KMS-11 (cell line): ENCODE measurements at regions not wholly inside any gene's neighbourhood (a gene's known extent, or its start where the extent isn't known, plus 50 kb on each side); places are given as distances from the start of the nearest gene placed in this dataset.

ENCODE experiments used
- H2AFZ ChIP-seq: fragments of 200-600 bp; sonication (generic); 2 replicates; pipeline ENCODE4 v1.6.1; 2016; ENCODE audit warnings: antibody characterized with exemption, mixed run types, low read depth
- H3K27ac ChIP-seq: fragments of 200-600 bp; sonication (generic); 2 replicates; pipeline ENCODE4 v1.6.1; 2016; ENCODE audit warnings: mild to moderate bottlenecking, mixed run types
- H3K27me3 ChIP-seq: fragments of 200-600 bp; sonication (generic); 2 replicates; pipeline ENCODE4 v1.6.1; 2017; ENCODE audit warnings: mild to moderate bottlenecking, low read depth, mixed run types, moderate library complexity; ENCODE audit not compliant: insufficient read depth
- H3K36me3 ChIP-seq: fragments of 200-600 bp; sonication (generic); 2 replicates; pipeline ENCODE4 v1.6.1; 2017; ENCODE audit warnings: mild to moderate bottlenecking, mixed run types; ENCODE audit not compliant: insufficient read depth
- H3K4me1 ChIP-seq: fragments of 200-600 bp; sonication (generic); 2 replicates; pipeline ENCODE4 v1.6.1; 2016; ENCODE audit warnings: mild to moderate bottlenecking, low read depth, mixed run types; ENCODE audit not compliant: poor library complexity, severe bottlenecking
- H3K4me2 ChIP-seq: fragments of 200-600 bp; sonication (generic); 2 replicates; pipeline ENCODE4 v1.7.0; 2016; ENCODE audit warnings: mild to moderate bottlenecking, mixed run types
- H3K4me3 ChIP-seq: fragments of 200-600 bp; sonication (generic); IDR thresholded peaks from 2 replicates; pipeline ENCODE4 v1.6.1; 2017; ENCODE audit warnings: low read depth, low read length, mixed read lengths; ENCODE audit not compliant: insufficient read depth
- H3K79me2 ChIP-seq: fragments of 200-600 bp; sonication (generic); 2 replicates; pipeline ENCODE4 v1.6.1; 2016; ENCODE audit warnings: low read depth, mixed run types; ENCODE audit not compliant: insufficient read depth
- H3K9ac ChIP-seq: fragments of 200-600 bp; sonication (generic); 2 replicates; pipeline ENCODE4 v1.6.1; 2016; ENCODE audit warnings: mild to moderate bottlenecking, mixed run types
- H4K20me1 ChIP-seq: fragments of 200-600 bp; sonication (generic); 2 replicates; pipeline ENCODE4 v1.6.1; 2016; ENCODE audit warnings: mild to moderate bottlenecking, mixed run types; ENCODE audit not compliant: insufficient read depth
- CTCF ChIP-seq: fragments of 200-600 bp; sonication (generic); conservative IDR thresholded peaks from 2 replicates; pipeline ENCODE4 v1.6.1; 2017; ENCODE audit warnings: low read depth, mild to moderate bottlenecking, antibody characterized with exemption, low read length, moderate library complexity, mixed read lengths

DNA sequence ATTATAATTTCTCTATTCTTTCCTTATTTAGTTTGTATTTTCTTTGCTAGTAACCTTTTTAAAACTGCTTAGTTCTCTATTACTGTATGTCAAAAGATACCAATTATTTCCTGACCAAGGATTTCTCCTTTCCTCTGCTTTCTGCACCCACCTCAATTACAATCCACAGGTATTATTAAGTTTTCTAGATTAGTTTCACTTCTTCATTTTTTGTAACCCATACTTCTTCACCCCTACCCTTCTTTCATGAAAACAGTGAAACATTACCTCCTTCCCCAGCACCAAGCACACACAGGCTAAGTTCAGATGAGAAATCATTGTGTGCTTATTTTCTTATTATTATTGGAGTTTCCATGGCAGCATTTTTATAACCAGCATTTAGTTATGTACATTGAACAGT, 318.5 kb upstream of the MDGA2 start:
- no peak overlapping the region for H3K27ac ChIP-seq
- no peaks in the 10 kb centered on the region for H3K36me3 ChIP-seq
- H4K20me1 ChIP-seq, result no peaks in the 10 kb centered on the region
- no peaks in the 10 kb centered on the region for H3K27me3 ChIP-seq
- TF ChIP-seq CTCF, result no peak
- H3K4me1 ChIP-seq, result no peaks in the 10 kb centered on the region
- no peak overlapping the region for H3K9ac ChIP-seq
- H2AFZ ChIP-seq, result no peak overlapping the region
- no peak overlapping the region for H3K4me2 ChIP-seq
- no peak overlapping the region for H3K4me3 ChIP-seq
- no peaks in the 10 kb centered on the region for H3K79me2 ChIP-seq

DNA sequence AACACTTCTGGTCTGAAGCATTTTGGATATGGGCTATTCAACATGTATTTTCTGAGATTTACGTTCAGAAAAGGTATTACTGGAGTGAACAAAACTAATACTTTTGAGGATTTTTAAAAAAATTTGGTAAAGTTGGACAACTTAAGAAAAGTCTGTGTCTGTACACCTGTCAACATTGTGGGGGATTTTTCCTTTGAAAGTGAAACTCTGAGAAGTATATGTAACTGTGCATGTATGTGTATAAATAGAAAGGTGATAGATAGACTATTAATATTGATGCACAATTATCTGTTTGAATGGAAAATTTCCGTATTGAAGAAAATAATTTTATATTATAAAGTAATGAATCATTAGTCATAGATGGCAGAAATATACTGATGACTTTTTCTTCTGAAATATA, 312.8 kb upstream of the MDGA2 start:
- no peak overlapping the region for H3K27ac ChIP-seq
- H3K4me3 ChIP-seq, result no peak overlapping the region
- H3K4me1 ChIP-seq, result no peaks in the 10 kb centered on the region
- H3K9ac ChIP-seq, result no peak overlapping the region
- no peaks in the 10 kb centered on the region for H4K20me1 ChIP-seq
- no peak for TF ChIP-seq CTCF
- H3K79me2 ChIP-seq, result no peaks in the 10 kb centered on the region
- H3K36me3 ChIP-seq, result no peaks in the 10 kb centered on the region
- no peak overlapping the region for H2AFZ ChIP-seq
- H3K27me3 ChIP-seq, result no peaks in the 10 kb centered on the region
- no peak overlapping the region for H3K4me2 ChIP-seq

DNA sequence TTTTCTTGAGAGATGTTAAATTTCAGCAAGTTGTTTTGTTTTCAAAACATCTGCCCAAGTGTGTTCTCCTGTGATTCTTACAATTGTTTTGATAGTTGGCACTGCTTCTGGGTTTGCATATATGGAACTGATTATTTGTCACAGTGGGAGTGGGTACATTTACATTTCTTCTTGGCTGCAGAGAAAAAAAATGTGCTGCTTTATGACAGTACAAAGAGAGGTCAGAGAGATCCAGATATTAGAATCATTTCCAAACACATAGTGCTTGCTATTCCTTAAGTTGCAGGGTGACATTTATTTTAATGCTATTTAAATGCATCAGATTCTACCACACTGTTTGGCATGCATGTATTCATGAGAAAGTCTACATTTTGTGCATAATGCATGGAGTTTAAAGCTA, 303.5 kb upstream of the MDGA2 start:
- Histone ChIP-seq H3K4me1 (no peaks in the 10 kb centered on the region), H3K79me2 (no peaks in the 10 kb centered on the region), H3K27me3 (no peaks in the 10 kb centered on the region), H3K36me3 (no peaks in the 10 kb centered on the region), H3K4me3 (no peak overlapping the region), H3K9ac (no peak overlapping the region), H3K4me2 (no peak overlapping the region), H2AFZ (no peak overlapping the region), H3K27ac (no peak overlapping the region), H4K20me1 (no peaks in the 10 kb centered on the region)
- no peak for TF ChIP-seq CTCF

GRCh38 chr14:47976139-47976538, 300.7 kb upstream of the MDGA2 start:
- Histone ChIP-seq H3K27ac (no peak overlapping the region), H3K36me3 (no peaks in the 10 kb centered on the region), H3K4me1 (no peaks in the 10 kb centered on the region), H4K20me1 (no peaks in the 10 kb centered on the region), H3K27me3 (no peaks in the 10 kb centered on the region), H3K79me2 (no peaks in the 10 kb centered on the region), H3K9ac (no peak overlapping the region), H2AFZ (no peak overlapping the region), H3K4me3 (no peak overlapping the region), H3K4me2 (no peak overlapping the region)
- TF ChIP-seq CTCF, result no peak
